Body of pancreas (tissue), 4 donors: ENCODE measurements at regions not wholly inside any gene's neighbourhood (a gene's known extent, or its start where the extent isn't known, plus 50 kb on each side); places are given as distances from the start of the nearest gene placed in this dataset.

Experiments
- CTCF ChIP-seq, 7 experiments: fragments of 450-650 bp in 4 of 7; fragments of 200-600 bp in 3 of 7; sonication (generic) in 3 of 7; IDR thresholded peaks; one replicate each; pipeline ENCODE4 v1.5.1; 2016 to 2019; ENCODE audit warnings: antibody characterized with exemption in 7 of 7
- POLR2A ChIP-seq, 3 donors: fragments of 450-650 bp; IDR thresholded peaks; one replicate each; pipeline ENCODE4 v1.6.1; 2016; ENCODE audit warnings: antibody characterized with exemption in 3 of 3, mild to moderate bottlenecking in 2 of 3

- TF ChIP-seq CTCF (IDR thresholded peaks at IDR 0.05) (no peak), POLR2A (IDR thresholded peaks at IDR 0.05) (no peak)
Measured at GRCh38 chr14:81974543-81974942, 440.9 kb upstream of the SEL1L start.
